Liver (tissue), 7 donors: ENCODE measurements at regions not wholly inside any gene's neighbourhood (a gene's known extent, or its start where the extent isn't known, plus 50 kb on each side); places are given as distances from the start of the nearest gene placed in this dataset.

Experiments
- DNase-seq: peaks from one replicate; pipeline ENCODE4 v3.0.0-alpha.2; 2017; ENCODE audit warnings: low spot score
- H3K27ac ChIP-seq, 2 donors: one replicate each; pipeline ENCODE4 v1.7.0; 2013; ENCODE audit warnings: inconsistent platforms in 2 of 2, low read length in 2 of 2, control low read depth in 1 of 2, low read depth in 1 of 2, mild to moderate bottlenecking in 1 of 2
- H3K27me3 ChIP-seq, 4 donors: one replicate each; pipeline versions ENCODE4 v1.6.1 to v1.7.0; 2013; ENCODE audit warnings: low read length in 3 of 4, inconsistent platforms in 1 of 4, mild to moderate bottlenecking in 1 of 4, moderate library complexity in 1 of 4; ENCODE audit not compliant: control insufficient read depth in 4 of 4, insufficient read depth in 4 of 4
- H3K36me3 ChIP-seq, 4 donors: one replicate each; pipeline versions ENCODE4 v1.6.1 to v1.7.0; 2013; ENCODE audit warnings: low read length in 3 of 4, mild to moderate bottlenecking in 3 of 4, low read depth in 1 of 4, moderate library complexity in 1 of 4; ENCODE audit not compliant: control insufficient read depth in 4 of 4, insufficient read depth in 3 of 4
- H3K4me1 ChIP-seq, 4 donors: one replicate each; pipeline versions ENCODE4 v1.6.1 to v1.7.0; 2013; ENCODE audit warnings: low read length in 3 of 4, mild to moderate bottlenecking in 3 of 4, moderate library complexity in 1 of 4; ENCODE audit not compliant: control insufficient read depth in 4 of 4, insufficient read depth in 4 of 4
- H3K4me3 ChIP-seq, 3 donors: one replicate each; pipeline versions ENCODE4 v1.6.1 to v1.7.0; 2013; ENCODE audit warnings: low read length in 3 of 3, control low read depth in 1 of 3, low read depth in 1 of 3, mild to moderate bottlenecking in 1 of 3
- H3K9ac ChIP-seq, 2 donors: one replicate each; pipeline ENCODE4 v1.7.0; 2013; ENCODE audit warnings: low read length in 2 of 2, mild to moderate bottlenecking in 2 of 2, moderate library complexity in 2 of 2, control low read depth in 1 of 2, low read depth in 1 of 2
- H3K9me3 ChIP-seq, 4 donors: one replicate each; pipeline versions ENCODE4 v1.6.1 to v1.7.0; 2013; ENCODE audit warnings: low read length in 3 of 4; ENCODE audit not compliant: control insufficient read depth in 4 of 4
- ATF3 ChIP-seq: IDR thresholded peaks from 2 replicates; pipeline ENCODE4 v1.6.1; 2016; ENCODE audit warnings: antibody characterized with exemption
- FOXA1 ChIP-seq: IDR thresholded peaks from 2 replicates; pipeline ENCODE4 v1.6.1; 2016; ENCODE audit warnings: antibody characterized with exemption
- FOXA2 ChIP-seq: IDR thresholded peaks from 2 replicates; pipeline ENCODE4 v1.6.1; 2016; ENCODE audit warnings: antibody characterized with exemption
- HNF4A ChIP-seq, 2 donors: conservative IDR thresholded peaks; 2 replicates each; pipeline ENCODE4 v1.6.1; 2016; ENCODE audit warnings: antibody characterized with exemption in 2 of 2, mild to moderate bottlenecking in 2 of 2
- HNF4G ChIP-seq: IDR thresholded peaks from 2 replicates; pipeline ENCODE4 v1.6.1; 2016; ENCODE audit warnings: antibody characterized with exemption
- JUND ChIP-seq, 2 donors: IDR thresholded peaks; 2 replicates each; pipeline ENCODE4 v1.6.1; 2016; ENCODE audit warnings: antibody characterized with exemption in 2 of 2
- NR2F2 ChIP-seq: IDR thresholded peaks from 2 replicates; pipeline ENCODE4 v1.6.1; 2016; ENCODE audit warnings: antibody characterized with exemption
- RAD21 ChIP-seq, 2 donors: IDR thresholded peaks; 2 replicates each; pipeline ENCODE4 v1.6.1; 2016; ENCODE audit warnings: antibody characterized with exemption in 2 of 2, mild to moderate bottlenecking in 2 of 2
- RXRA ChIP-seq, 2 donors: IDR thresholded peaks; 2 replicates each; pipeline ENCODE4 v1.6.1; 2017 to 2018; ENCODE audit warnings: antibody characterized with exemption in 2 of 2, mild to moderate bottlenecking in 1 of 2
- TAF1 ChIP-seq: conservative IDR thresholded peaks from 2 replicates; pipeline ENCODE4 v1.6.1; 2016; ENCODE audit warnings: antibody characterized with exemption, mild to moderate bottlenecking
- YY1 ChIP-seq: IDR thresholded peaks from 2 replicates; pipeline ENCODE4 v1.6.1; 2016; ENCODE audit warnings: antibody characterized with exemption, mild to moderate bottlenecking
- WGBS: extraction: QIAGEN DNeasy Blood & Tissue Kit; methylation state at CpG from one replicate; pipeline ENCODE4 v1.1.7; 2013; 5-methylcytosine and 5-hydroxymethylcytosine counted together
- TF ChIP-seq, protein P1 (sequence below): IDR thresholded peaks from 2 replicates; pipeline ENCODE4 v1.6.1; 2016; ENCODE audit warnings: antibody characterized with exemption, mild to moderate bottlenecking
- donor health status: healthy.
- donor health status: healthy.
- donor health status: healthy.
- donor health status: healthy.

- no peak for DNase-seq
- Histone ChIP-seq H3K36me3 (no peaks in the 10 kb centered on the region), H3K27me3 (peaks cover 0 to 2% (median 0%) of the 10 kb centered on the region in 4 donors), H3K27ac (no peak overlapping the region), H3K4me1 (no peaks in the 10 kb centered on the region), H3K9ac (no peak overlapping the region), H3K9me3 (no peaks in the 10 kb centered on the region), H3K4me3 (no peak overlapping the region)
- 75% methylated on average over 1 of the region's 1 CpG for WGBS
- TF ChIP-seq RAD21 (IDR thresholded peaks at IDR 0.05) (no peak), YY1 (no peak), JUND (IDR thresholded peaks at IDR 0.05) (no peak), ATF3 (no peak), FOXA1 (no peak), FOXA2 (no peak), NR2F2 (no peak), HNF4G (no peak), HNF4A (conservative IDR thresholded peaks at IDR 0.05) (no peak), TAF1 (no peak), RXRA (IDR thresholded peaks at IDR 0.05) (no peak)
- TF ChIP-seq, protein P1, sequence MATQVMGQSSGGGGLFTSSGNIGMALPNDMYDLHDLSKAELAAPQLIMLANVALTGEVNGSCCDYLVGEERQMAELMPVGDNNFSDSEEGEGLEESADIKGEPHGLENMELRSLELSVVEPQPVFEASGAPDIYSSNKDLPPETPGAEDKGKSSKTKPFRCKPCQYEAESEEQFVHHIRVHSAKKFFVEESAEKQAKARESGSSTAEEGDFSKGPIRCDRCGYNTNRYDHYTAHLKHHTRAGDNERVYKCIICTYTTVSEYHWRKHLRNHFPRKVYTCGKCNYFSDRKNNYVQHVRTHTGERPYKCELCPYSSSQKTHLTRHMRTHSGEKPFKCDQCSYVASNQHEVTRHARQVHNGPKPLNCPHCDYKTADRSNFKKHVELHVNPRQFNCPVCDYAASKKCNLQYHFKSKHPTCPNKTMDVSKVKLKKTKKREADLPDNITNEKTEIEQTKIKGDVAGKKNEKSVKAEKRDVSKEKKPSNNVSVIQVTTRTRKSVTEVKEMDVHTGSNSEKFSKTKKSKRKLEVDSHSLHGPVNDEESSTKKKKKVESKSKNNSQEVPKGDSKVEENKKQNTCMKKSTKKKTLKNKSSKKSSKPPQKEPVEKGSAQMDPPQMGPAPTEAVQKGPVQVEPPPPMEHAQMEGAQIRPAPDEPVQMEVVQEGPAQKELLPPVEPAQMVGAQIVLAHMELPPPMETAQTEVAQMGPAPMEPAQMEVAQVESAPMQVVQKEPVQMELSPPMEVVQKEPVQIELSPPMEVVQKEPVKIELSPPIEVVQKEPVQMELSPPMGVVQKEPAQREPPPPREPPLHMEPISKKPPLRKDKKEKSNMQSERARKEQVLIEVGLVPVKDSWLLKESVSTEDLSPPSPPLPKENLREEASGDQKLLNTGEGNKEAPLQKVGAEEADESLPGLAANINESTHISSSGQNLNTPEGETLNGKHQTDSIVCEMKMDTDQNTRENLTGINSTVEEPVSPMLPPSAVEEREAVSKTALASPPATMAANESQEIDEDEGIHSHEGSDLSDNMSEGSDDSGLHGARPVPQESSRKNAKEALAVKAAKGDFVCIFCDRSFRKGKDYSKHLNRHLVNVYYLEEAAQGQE = no peak
Observed at GRCh38 chr4:137299281-137299680, 233.0 kb downstream of the PCDH18 start.

DNA sequence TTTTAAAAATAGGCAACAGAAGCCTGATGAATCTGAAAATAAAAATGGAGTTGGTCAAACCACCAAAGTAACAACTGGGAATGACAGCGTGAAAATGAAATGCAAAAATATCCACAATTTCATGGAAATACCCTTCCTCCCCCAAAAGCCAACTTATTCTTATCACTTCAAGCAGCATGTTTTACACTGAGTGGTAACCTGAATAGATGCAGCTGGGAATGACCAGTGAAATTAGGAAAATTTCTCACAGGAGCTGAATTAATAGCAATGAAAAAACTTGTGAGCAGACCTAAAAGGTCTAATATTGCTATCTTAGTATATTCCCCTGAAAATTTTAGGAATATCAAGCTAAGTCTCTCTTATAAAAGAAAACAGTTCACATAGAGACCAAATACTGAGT lies 239.0 kb downstream of the PCDH18 start:
- no peak overlapping the region for H3K9ac ChIP-seq

More for the DNA sequence above, 239.0 kb downstream of the PCDH18 start:
- no peak for DNase-seq
- Histone ChIP-seq H3K4me3 (no peak overlapping the region), H3K9me3 (no peaks in the 10 kb centered on the region), H3K4me1 (no peaks in the 10 kb centered on the region), H3K27me3 (no peaks in the 10 kb centered on the region), H3K36me3 (no peaks in the 10 kb centered on the region), H3K27ac (no peak overlapping the region)
- WGBS = 89% methylated on average over 1 of the region's 1 CpG
- TF ChIP-seq RXRA (IDR thresholded peaks at IDR 0.05) = no peak
- TF ChIP-seq, protein P1 = no peak
- TF ChIP-seq FOXA2 = no peak
- no peak for TF ChIP-seq FOXA1
